Stomach (tissue), 8 donors: ENCODE measurements at regions not wholly inside any gene's neighbourhood (a gene's known extent, or its start where the extent isn't known, plus 50 kb on each side); places are given as distances from the start of the nearest gene placed in this dataset.

Experiments
- DNase-seq, 2 donors: peaks; one replicate each; pipeline versions ENCODE4 v3.0.0 to v3.0.0-alpha.2; 2013 to 2019
- H3K27ac ChIP-seq, 5 donors: fragments of 200-600 bp in 4 of 5; sonication (generic) in 4 of 5; one replicate each; pipeline ENCODE4 v1.5.1; 2013 to 2019; ENCODE audit warnings: mild to moderate bottlenecking in 1 of 5, moderate library complexity in 1 of 5
- H3K27me3 ChIP-seq, 3 donors: fragments of 200-600 bp; sonication (generic); one replicate each; pipeline ENCODE4 v1.5.1; 2017 to 2019; ENCODE audit warnings: mixed run types in 1 of 3
- H3K36me3 ChIP-seq, 4 donors: fragments of 200-600 bp; sonication (generic); 1 replicate in 3 of 4; 2 replicates in 1 of 4; pipeline ENCODE4 v1.5.1; 2016 to 2019
- H3K4me1 ChIP-seq, 4 donors: fragments of 200-600 bp; sonication (generic); one replicate each; pipeline ENCODE4 v1.5.1; 2016 to 2019
- H3K4me3 ChIP-seq, 4 donors: fragments of 200-600 bp; sonication (generic) in 3 of 4; one replicate each; pipeline ENCODE4 v1.5.1; 2016 to 2019; ENCODE audit warnings: mild to moderate bottlenecking in 1 of 4
- H3K9me3 ChIP-seq, 4 donors: fragments of 200-600 bp; sonication (generic); one replicate each; pipeline ENCODE4 v1.5.1; 2016 to 2019
- EP300 ChIP-seq: sonication (generic); formaldehyde crosslinking; IDR thresholded peaks from one replicate; pipeline ENCODE4 v1.6.1; 2017; ENCODE audit warnings: antibody characterized with exemption
- POLR2A ChIP-seq, 4 donors: fragments of 450-650 bp; IDR thresholded peaks; one replicate each; pipeline ENCODE4 v1.6.1; 2016; ENCODE audit warnings: antibody characterized with exemption in 4 of 4, control low read depth in 2 of 4, mild to moderate bottlenecking in 1 of 4, moderate library complexity in 1 of 4
- POLR2AphosphoS5 ChIP-seq, 3 donors: sonication (generic); formaldehyde crosslinking; IDR thresholded peaks; one replicate each; pipeline ENCODE4 v1.6.1; 2016; ENCODE audit warnings: antibody characterized with exemption in 3 of 3
- WGBS, 5 donors: extraction: QIAGEN DNeasy Blood & Tissue Kit in 3 of 5; methylation state at CpG; one replicate each; pipeline versions ENCODE4 v1.1.5 to v1.1.7; 2013 to 2018; 5-methylcytosine and 5-hydroxymethylcytosine counted together
- intact Hi-C: fragments of 100-400 bp; cut with DNase I; formaldehyde crosslinking; loops from one replicate; pipeline ENCODE4 v1.15.1; 2023; ENCODE audit warnings: low total_unique reads
- TF ChIP-seq, protein P1 (sequence below), 7 experiments: fragments of 450-650 bp in 4 of 7; fragments of 200-600 bp in 3 of 7; sonication (generic) in 3 of 7; IDR thresholded peaks; one replicate each; pipeline ENCODE4 v1.5.1; 2016 to 2019; ENCODE audit warnings: antibody characterized with exemption in 7 of 7, control low read depth in 2 of 7, mild to moderate bottlenecking in 1 of 7
- donor health status: healthy with polysubstance abuse.
- donor health status: Bipolar disorder and iron deficiency.
- donor health status: healthy.

DNA sequence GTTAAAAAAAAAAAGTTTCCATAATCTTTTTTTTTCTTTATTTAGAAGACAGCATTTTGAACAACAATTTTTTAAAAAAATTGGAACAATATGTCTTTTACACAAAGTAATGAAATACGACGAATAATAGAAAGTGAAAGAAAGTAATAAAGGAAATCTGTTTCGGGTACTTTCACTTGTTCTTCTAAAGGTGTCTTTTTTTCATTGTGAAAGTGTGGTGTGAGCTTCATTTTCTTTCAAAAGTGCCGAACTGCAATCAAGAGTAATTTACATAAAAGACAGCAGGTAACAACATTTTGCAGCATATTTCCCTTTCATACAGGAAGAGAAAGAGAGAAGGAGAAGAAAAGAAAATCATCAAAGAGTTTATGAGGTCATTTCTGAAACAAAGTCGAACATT lies 159.7 kb upstream of the CDH12 start:
- DNase-seq: no peak
- intact Hi-C loops: no loop called here
- Histone ChIP-seq H3K4me3 (peak overlapping the region; percentile 8 to 37 (median 15)), H3K27me3 (no peaks in the 10 kb centered on the region), H3K36me3 (no peaks in the 10 kb centered on the region), H3K27ac (no peak overlapping the region), H3K4me1 (no peaks in the 10 kb centered on the region), H3K9me3 (no peaks in the 10 kb centered on the region)
- no peak for TF ChIP-seq POLR2AphosphoS5 (IDR thresholded peaks at IDR 0.05)
- TF ChIP-seq EP300: no peak
- TF ChIP-seq POLR2A (IDR thresholded peaks at IDR 0.05): no peak
- TF ChIP-seq, protein P1, sequence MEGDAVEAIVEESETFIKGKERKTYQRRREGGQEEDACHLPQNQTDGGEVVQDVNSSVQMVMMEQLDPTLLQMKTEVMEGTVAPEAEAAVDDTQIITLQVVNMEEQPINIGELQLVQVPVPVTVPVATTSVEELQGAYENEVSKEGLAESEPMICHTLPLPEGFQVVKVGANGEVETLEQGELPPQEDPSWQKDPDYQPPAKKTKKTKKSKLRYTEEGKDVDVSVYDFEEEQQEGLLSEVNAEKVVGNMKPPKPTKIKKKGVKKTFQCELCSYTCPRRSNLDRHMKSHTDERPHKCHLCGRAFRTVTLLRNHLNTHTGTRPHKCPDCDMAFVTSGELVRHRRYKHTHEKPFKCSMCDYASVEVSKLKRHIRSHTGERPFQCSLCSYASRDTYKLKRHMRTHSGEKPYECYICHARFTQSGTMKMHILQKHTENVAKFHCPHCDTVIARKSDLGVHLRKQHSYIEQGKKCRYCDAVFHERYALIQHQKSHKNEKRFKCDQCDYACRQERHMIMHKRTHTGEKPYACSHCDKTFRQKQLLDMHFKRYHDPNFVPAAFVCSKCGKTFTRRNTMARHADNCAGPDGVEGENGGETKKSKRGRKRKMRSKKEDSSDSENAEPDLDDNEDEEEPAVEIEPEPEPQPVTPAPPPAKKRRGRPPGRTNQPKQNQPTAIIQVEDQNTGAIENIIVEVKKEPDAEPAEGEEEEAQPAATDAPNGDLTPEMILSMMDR (IDR thresholded peaks at IDR 0.05): no peak
- 57 to 79% (median 60%) methylated on average over 5 of the region's 5 CpGs for whole genome bisulfite sequencing, 5 donors

DNA sequence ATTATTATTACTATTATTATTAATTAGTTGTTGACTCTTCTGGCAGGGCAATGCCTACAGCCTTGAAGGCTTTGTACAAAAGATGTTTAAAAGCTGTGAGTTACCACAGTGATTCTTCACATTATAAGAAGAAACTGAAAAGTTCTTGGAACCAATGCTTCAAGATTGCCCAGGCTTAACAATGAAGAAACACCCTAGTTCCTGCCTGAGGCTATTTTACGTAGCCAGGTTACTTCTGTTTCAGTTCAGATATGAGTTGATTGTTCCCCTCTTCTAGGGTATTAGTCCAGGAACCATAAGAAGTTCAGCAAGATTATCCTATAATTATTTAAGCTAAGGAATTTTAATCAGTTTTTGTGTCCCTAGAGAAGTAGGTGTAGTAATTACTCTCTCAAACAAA lies 154.6 kb upstream of the CDH12 start:
- 63 to 77% (median 69%) methylated on average over 1 of the region's 1 CpG for WGBS, 5 donors
- no peak for DNase-seq
- no peak for TF ChIP-seq POLR2A (IDR thresholded peaks at IDR 0.05)
- TF ChIP-seq, protein P1 (IDR thresholded peaks at IDR 0.05): no peak
- TF ChIP-seq EP300: no peak
- TF ChIP-seq POLR2AphosphoS5 (IDR thresholded peaks at IDR 0.05): no peak
- no peaks in the 10 kb centered on the region for H3K27me3 ChIP-seq
- no peaks in the 10 kb centered on the region for H3K9me3 ChIP-seq
- no peak overlapping the region for H3K4me3 ChIP-seq
- no peaks in the 10 kb centered on the region for H3K36me3 ChIP-seq
- no peak overlapping the region for H3K27ac ChIP-seq
- intact Hi-C loops: no loop called here
- no peaks in the 10 kb centered on the region for H3K4me1 ChIP-seq

DNA sequence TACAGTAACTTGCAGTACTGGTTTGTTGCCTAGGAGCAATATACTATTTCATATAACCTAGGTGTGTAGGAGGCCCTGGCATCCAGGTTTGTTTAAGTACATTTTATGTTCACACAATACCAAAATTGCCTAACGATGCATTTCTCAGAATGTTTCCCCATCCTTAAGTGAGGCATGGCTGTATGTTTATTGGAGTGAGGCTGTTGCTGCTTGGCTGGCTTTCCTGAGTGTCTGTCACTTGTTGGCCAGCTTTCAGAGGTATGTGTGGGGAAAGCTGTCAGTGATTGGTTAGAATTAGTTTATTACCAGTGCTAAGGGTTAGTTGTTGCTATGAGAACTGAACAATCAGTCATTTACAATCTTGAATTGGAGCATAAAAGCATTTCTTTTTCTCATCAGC lies 154.1 kb upstream of the CDH12 start:
- Histone ChIP-seq H3K4me1 (no peaks in the 10 kb centered on the region), H3K36me3 (no peaks in the 10 kb centered on the region), H3K9me3 (no peaks in the 10 kb centered on the region), H3K27ac (no peak overlapping the region), H3K4me3 (no peak overlapping the region), H3K27me3 (no peaks in the 10 kb centered on the region)
- 55 to 71% (median 63%) methylated on average over 1 of the region's 1 CpG for WGBS, 5 donors
- TF ChIP-seq EP300: no peak
- TF ChIP-seq, protein P1 (IDR thresholded peaks at IDR 0.05): no peak
- TF ChIP-seq POLR2AphosphoS5 (IDR thresholded peaks at IDR 0.05): no peak
- no peak for TF ChIP-seq POLR2A (IDR thresholded peaks at IDR 0.05)
- intact Hi-C loops: no loop called here
- peak in 1 of 2 donors; percentile 58 for DNase-seq

DNA sequence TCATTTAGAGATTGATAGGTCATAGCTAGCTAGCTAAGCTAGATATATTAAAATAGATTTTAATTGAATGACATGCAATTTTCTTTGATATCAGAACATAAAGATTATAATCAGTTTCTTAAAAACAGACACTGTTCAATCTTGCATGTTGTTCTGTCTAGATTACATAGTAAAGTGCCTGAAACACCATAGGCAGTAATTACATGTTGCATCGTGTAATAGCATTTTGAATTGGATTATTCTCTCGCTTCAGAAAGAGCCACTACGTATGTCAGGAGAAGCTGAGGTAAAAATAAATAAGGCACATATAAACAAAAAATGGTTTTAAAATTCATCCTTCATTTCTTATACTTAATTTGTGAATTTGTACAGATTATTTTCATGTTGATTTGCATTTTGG lies 148.0 kb upstream of the CDH12 start:
- H3K4me1 ChIP-seq: no peaks in the 10 kb centered on the region
- no peaks in the 10 kb centered on the region for H3K9me3 ChIP-seq
- TF ChIP-seq EP300 (no peak), POLR2AphosphoS5 (IDR thresholded peaks at IDR 0.05) (no peak), POLR2A (IDR thresholded peaks at IDR 0.05) (no peak)
- TF ChIP-seq, protein P1 (IDR thresholded peaks at IDR 0.05): no peak
- H3K27me3 ChIP-seq: no peaks in the 10 kb centered on the region
- no peak for DNase-seq
- H3K27ac ChIP-seq: no peak overlapping the region
- 90 to 97% (median 94%) methylated on average over 3 of the region's 3 CpGs for WGBS, 5 donors
- H3K36me3 ChIP-seq: no peaks in the 10 kb centered on the region
- intact Hi-C loops: no loop called here
- no peak overlapping the region for H3K4me3 ChIP-seq
